HG02610 (cell line): ENCODE measurements at regions not wholly inside any gene's neighbourhood (a gene's known extent, or its start where the extent isn't known, plus 50 kb on each side); places are given as distances from the start of the nearest gene placed in this dataset.

ENCODE experiments used
- ATAC-seq: cut with Tn5 transposase; IDR thresholded peaks from one replicate; pipeline ENCODE4 v1.9.1; 2021; ENCODE audit warnings: mild to moderate bottlenecking, moderate library complexity; ENCODE audit not compliant: unreplicated experiment

GRCh38 chr7:24510759-24511158, 62.5 kb upstream of the PALS2 start:
- no peak for ATAC-seq

GRCh38 chr7:24517166-24517565, 56.1 kb upstream of the PALS2 start:
- no peak for ATAC-seq

DNA sequence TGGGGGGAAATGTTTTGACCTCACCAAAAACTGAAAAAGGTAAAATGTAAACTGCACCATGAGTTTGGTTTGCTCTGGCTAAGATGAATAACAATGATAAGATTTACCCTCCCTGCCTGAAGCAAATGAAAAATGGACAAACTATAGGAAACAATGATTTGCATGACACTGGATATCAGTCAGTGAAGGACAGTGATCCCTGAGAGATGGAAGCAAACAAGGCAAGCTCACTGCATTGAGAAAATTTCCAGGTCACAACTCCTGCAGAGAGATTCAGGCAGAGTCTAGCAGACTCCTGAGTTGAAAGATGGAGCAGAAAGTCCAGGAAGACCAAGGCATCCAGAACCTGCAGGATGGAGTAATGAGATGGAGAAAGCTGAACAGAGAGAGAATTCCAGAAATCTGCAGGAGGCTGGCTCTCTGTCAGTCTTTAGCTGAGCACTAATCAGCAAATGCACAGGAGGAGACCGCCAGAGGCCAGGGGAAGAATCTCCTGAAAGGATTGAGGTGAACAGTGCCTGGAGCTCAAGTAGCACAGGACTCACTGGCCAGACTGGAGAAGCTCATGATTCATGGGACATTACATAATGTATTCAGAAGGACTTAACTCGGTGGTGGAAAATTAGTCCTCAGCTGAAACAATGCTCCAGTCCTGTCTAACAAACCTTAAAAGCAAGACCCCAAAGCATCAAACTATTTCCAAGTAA, 51.2 kb upstream of the PALS2 start:
- ATAC-seq, result no peak
